Psoas muscle (tissue), 7 donors: ENCODE measurements at regions not wholly inside any gene's neighbourhood (a gene's known extent, or its start where the extent isn't known, plus 50 kb on each side); places are given as distances from the start of the nearest gene placed in this dataset.

Experiments used
- ATAC-seq, 4 donors: fragments of 200-7000 bp; cut with Tn5 transposase; one replicate each; pipeline ENCODE4 v1.9.1; 2020; ENCODE audit warnings: moderate library complexity in 3 of 4, mild to moderate bottlenecking in 2 of 4
- DNase-seq, 2 donors: peaks; one replicate each; pipeline ENCODE4 v3.0.0-alpha.2; 2020
- H3K27ac ChIP-seq: fragments of 200-600 bp; one replicate; pipeline ENCODE4 v1.8.0; 2022
- H3K27me3 ChIP-seq, 3 donors: fragments of 200-600 bp in 1 of 3; one replicate each; pipeline versions ENCODE4 v1.6.1 to v1.8.0; 2013 to 2022; ENCODE audit warnings: low read length in 2 of 3, mild to moderate bottlenecking in 2 of 3, moderate library complexity in 1 of 3; ENCODE audit not compliant: insufficient read depth in 3 of 3
- H3K36me3 ChIP-seq, 2 donors: fragments of 200-600 bp in 1 of 2; one replicate each; pipeline versions ENCODE4 v1.6.1 to v1.8.0; 2013 to 2022; ENCODE audit warnings: low read depth in 1 of 2, mild to moderate bottlenecking in 1 of 2, moderate library complexity in 1 of 2; ENCODE audit not compliant: insufficient read depth in 1 of 2
- H3K4me1 ChIP-seq: fragments of 200-600 bp; one replicate; pipeline ENCODE4 v1.8.0; 2022
- H3K4me3 ChIP-seq: fragments of 200-600 bp; one replicate; pipeline ENCODE4 v1.8.0; 2022; ENCODE audit warnings: mild to moderate bottlenecking
- H3K9me3 ChIP-seq: fragments of 200-600 bp; one replicate; pipeline ENCODE4 v1.8.0; 2022
- WGBS, 3 donors: extraction: QIAGEN DNeasy Blood & Tissue Kit; methylation state at CpG; one replicate each; pipeline versions ENCODE4 v1.1.6 to v1.1.7; 2013; 5-methylcytosine and 5-hydroxymethylcytosine counted together
- intact Hi-C, 2 donors: fragments of 100-400 bp; cut with DNase I; formaldehyde crosslinking; loops; one replicate each; pipeline versions ENCODE4 v1.11.0 to v1.14.2; 2022
- TF ChIP-seq, protein P1 (sequence below): fragments of 200-600 bp; IDR thresholded peaks from one replicate; pipeline ENCODE4 v1.8.0; 2022; ENCODE audit warnings: antibody characterized with exemption
- donor health status: healthy with polysubstance abuse.
- donor health status: DM: no; HTN: no; CAD: no; lungs with moderate emphysema.
- donor health status: Bipolar disorder and iron deficiency.
- donor health status: healthy.
- donor health status: DM: yes; HTN: yes; CAD: no.
- donor health status: DM: no; HTN: no; CAD: no.
- donor health status: DM: yes; HTN: yes; CAD: no.

GRCh38 chr11:44505581-44506054, 59.8 kb upstream of the CD82 start:
- DNase-seq (no peak), ATAC-seq (no peak)
- no peaks in the 10 kb centered on the region for H3K4me1 ChIP-seq
- no peak overlapping the region for H3K4me3 ChIP-seq
- intact Hi-C loops = no loop called here
- H3K9me3 ChIP-seq = peaks cover 5% of the 10 kb centered on the region
- H3K36me3 ChIP-seq = no peaks in the 10 kb centered on the region
- H3K27me3 ChIP-seq = peaks cover 0 to 3% (median 0%) of the 10 kb centered on the region in 3 donors
- WGBS, 3 donors = 66 to 79% (median 70%) methylated on average over 5 of the region's 5 CpGs
- no peak overlapping the region for H3K27ac ChIP-seq
- TF ChIP-seq, protein P1, sequence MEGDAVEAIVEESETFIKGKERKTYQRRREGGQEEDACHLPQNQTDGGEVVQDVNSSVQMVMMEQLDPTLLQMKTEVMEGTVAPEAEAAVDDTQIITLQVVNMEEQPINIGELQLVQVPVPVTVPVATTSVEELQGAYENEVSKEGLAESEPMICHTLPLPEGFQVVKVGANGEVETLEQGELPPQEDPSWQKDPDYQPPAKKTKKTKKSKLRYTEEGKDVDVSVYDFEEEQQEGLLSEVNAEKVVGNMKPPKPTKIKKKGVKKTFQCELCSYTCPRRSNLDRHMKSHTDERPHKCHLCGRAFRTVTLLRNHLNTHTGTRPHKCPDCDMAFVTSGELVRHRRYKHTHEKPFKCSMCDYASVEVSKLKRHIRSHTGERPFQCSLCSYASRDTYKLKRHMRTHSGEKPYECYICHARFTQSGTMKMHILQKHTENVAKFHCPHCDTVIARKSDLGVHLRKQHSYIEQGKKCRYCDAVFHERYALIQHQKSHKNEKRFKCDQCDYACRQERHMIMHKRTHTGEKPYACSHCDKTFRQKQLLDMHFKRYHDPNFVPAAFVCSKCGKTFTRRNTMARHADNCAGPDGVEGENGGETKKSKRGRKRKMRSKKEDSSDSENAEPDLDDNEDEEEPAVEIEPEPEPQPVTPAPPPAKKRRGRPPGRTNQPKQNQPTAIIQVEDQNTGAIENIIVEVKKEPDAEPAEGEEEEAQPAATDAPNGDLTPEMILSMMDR = no peak

GRCh38 chr11:44506375-44507016, 59.0 kb upstream of the CD82 start:
- TF ChIP-seq, protein P1 = no peak
- H3K4me3 ChIP-seq = no peak overlapping the region
- H3K36me3 ChIP-seq = no peaks in the 10 kb centered on the region
- ATAC-seq (no peak), DNase-seq (no peak)
- H3K9me3 ChIP-seq = peaks cover 5% of the 10 kb centered on the region
- peaks cover 0 to 3% (median 2%) of the 10 kb centered on the region in 3 donors for H3K27me3 ChIP-seq
- intact Hi-C loops = no loop called here
- H3K27ac ChIP-seq = no peak overlapping the region
- no peaks in the 10 kb centered on the region for H3K4me1 ChIP-seq
- WGBS, 3 donors = 68 to 77% (median 72%) methylated on average over 6 to 7 of the region's 7 CpGs

DNA sequence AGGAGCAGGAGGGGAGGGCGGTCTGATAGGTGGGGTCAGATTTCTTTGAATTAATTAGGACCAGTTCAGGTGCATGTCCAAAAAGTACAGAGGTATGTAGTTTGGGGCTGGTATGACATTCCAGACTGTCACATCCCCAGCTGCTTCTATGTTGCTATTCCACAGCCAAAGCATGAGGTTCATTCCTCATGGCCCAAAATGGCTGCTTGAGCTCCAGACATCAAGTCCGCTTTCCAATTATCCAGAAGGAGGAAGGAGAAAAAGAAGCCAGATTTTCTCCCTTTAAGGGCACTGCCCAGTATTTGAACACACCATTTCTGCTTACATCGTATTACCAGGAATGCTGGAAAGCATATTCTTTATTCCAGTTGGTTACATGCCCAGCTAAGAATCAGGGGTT, 58.0 kb upstream of the CD82 start:
- DNase-seq = no peak
- 79 to 94% (median 85%) methylated on average over 3 of the region's 3 CpGs for WGBS, 3 donors
- intact Hi-C loops = no loop called here
- H3K27me3 ChIP-seq = peaks cover 0 to 9% (median 2%) of the 10 kb centered on the region in 3 donors
- no peaks in the 10 kb centered on the region for H3K36me3 ChIP-seq
- TF ChIP-seq, protein P1 = no peak
- no peak overlapping the region for H3K27ac ChIP-seq
- no peaks in the 10 kb centered on the region for H3K4me1 ChIP-seq
- peaks cover 5% of the 10 kb centered on the region for H3K9me3 ChIP-seq
- no peak overlapping the region for H3K4me3 ChIP-seq
- ATAC-seq = no peak

DNA sequence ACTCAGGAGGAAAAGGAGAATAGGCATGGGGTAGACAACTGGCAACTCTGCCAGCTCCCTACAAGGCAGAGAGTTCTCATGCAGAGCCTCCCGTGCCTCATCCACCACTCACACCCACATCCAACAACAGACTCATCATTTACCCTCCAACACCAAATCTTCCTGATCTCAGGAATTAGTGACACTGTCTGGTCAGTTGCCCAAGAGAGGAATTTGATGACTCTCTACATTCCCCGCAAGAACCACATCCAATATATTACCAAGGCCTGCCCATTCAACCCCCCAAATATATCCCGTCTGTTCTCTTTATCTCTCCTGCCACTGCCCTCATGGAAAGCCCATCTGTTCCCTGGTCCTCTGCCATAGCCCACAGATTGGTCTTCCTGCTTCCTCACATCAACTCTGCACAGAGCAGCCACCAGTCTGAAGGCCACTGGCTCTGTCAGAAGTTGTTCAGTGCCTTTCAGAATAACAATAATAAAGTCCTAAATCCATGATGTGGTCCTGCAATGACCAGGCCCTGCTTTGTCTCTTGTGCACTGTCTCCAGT, 57.5 kb upstream of the CD82 start:
- intact Hi-C loops = no loop called here
- Histone ChIP-seq H3K36me3 (no peaks in the 10 kb centered on the region), H3K4me1 (no peaks in the 10 kb centered on the region), H3K4me3 (no peak overlapping the region), H3K27me3 (peaks cover 0 to 9% (median 2%) of the 10 kb centered on the region in 3 donors), H3K27ac (no peak overlapping the region), H3K9me3 (peaks cover 5% of the 10 kb centered on the region)
- DNase-seq (no peak), ATAC-seq (no peak)
- 59 to 66% (median 65%) methylated on average over 3 of the region's 3 CpGs for WGBS, 3 donors
- TF ChIP-seq, protein P1 = no peak
